Neural progenitor cell (in vitro differentiated cells): ENCODE measurements at regions not wholly inside any gene's neighbourhood (a gene's known extent, or its start where the extent isn't known, plus 50 kb on each side); places are given as distances from the start of the nearest gene placed in this dataset.

ENCODE experiments used
- CTCF ChIP-seq: fragments of 200-600 bp; sonication (generic); IDR thresholded peaks from 2 replicates; pipeline ENCODE4 v1.5.1; 2017; ENCODE audit warnings: antibody characterized with exemption, mild to moderate bottlenecking
- EZH2 ChIP-seq: fragments of 200-600 bp; sonication (generic); IDR thresholded peaks from 2 replicates; pipeline ENCODE4 v1.6.1; 2017; ENCODE audit warnings: antibody characterized with exemption, mild to moderate bottlenecking, moderate library complexity
- EZH2phosphoT487 ChIP-seq: fragments of 200-600 bp; sonication (generic); IDR thresholded peaks from 2 replicates; pipeline ENCODE4 v1.6.1; 2017; ENCODE audit warnings: antibody characterized with exemption

- TF ChIP-seq CTCF (no peak), EZH2 (no peak), EZH2phosphoT487 (no peak)
These were observed 63.3 kb upstream of the TPM1 start for GRCh38 chr15:62979252-62979651.
